GM12873 (cell line): ENCODE measurements at regions not wholly inside any gene's neighbourhood (a gene's known extent, or its start where the extent isn't known, plus 50 kb on each side); places are given as distances from the start of the nearest gene placed in this dataset.

Experiments used
- CTCF ChIP-seq: IDR thresholded peaks from 2 replicates; pipeline ENCODE4 v1.5.1; 2012; ENCODE audit warnings: low read depth, mild to moderate bottlenecking, moderate library complexity, low read length, control low read depth; ENCODE audit not compliant: insufficient read depth; ENCODE audit errors: missing control alignments

GRCh38 chr11:127859941-127860354 lies 727.4 kb downstream of the ETS1 start:
- TF ChIP-seq CTCF, result no peak

GRCh38 chr11:127844876-127845275 lies 742.5 kb downstream of the ETS1 start:
- TF ChIP-seq CTCF, result no peak

GRCh38 chr11:127843483-127844396 lies 743.6 kb downstream of the ETS1 start:
- TF ChIP-seq CTCF, result peak; percentile 73

- TF ChIP-seq CTCF, result no peak
Observed at GRCh38 chr11:127825183-127825582, 762.2 kb downstream of the ETS1 start.

GRCh38 chr11:127818625-127819024 lies 768.7 kb downstream of the ETS1 start:
- no peak for TF ChIP-seq CTCF

GRCh38 chr11:127816962-127817361 lies 770.4 kb downstream of the ETS1 start:
- no peak for TF ChIP-seq CTCF

GRCh38 chr11:127815331-127815730 lies 772.0 kb downstream of the ETS1 start:
- TF ChIP-seq CTCF, result no peak
